Eye (tissue), 1 donor: ENCODE measurements at regions not wholly inside any gene's neighbourhood (a gene's known extent, or its start where the extent isn't known, plus 50 kb on each side); places are given as distances from the start of the nearest gene placed in this dataset.

Experiments
- DNase-seq: peaks from one replicate; pipeline ENCODE4 v3.0.0-alpha.2; 2015

- no peak for DNase-seq
These were observed 1039.9 kb upstream of the POU3F3 start for GRCh38 chr2:103814016-103814415.

DNA sequence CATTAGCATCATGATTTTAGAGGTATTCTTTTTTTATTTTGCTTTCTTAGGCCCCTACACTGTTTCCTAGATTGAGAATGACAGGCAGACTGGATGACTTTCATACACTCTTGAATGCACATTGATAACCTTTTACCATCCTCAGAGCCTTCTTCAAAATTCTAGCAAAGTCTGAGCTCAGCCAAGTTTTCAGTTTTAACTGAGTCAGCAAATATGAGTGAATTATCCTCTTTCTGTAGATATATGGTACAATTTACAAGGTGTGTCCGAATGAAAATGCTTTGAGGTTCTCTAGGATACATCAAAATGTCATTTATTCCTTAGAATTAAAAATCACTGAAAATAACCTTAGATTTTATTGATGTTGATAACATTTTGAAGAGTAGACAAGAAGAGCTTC, 1038.2 kb upstream of the POU3F3 start:
- DNase-seq: no peak

- no peak for DNase-seq
These were observed 1036.2 kb upstream of the POU3F3 start for GRCh38 chr2:103817746-103818145.

GRCh38 chr2:103818176-103818575, 1035.7 kb upstream of the POU3F3 start:
- no peak for DNase-seq

- DNase-seq: no peak
These were observed 1034.3 kb upstream of the POU3F3 start for GRCh38 chr2:103819599-103819998.

GRCh38 chr2:103823847-103824246, 1030.1 kb upstream of the POU3F3 start:
- DNase-seq: no peak

- DNase-seq: no peak
These were observed 1006.6 kb upstream of the POU3F3 start for GRCh38 chr2:103847276-103847675.

DNA sequence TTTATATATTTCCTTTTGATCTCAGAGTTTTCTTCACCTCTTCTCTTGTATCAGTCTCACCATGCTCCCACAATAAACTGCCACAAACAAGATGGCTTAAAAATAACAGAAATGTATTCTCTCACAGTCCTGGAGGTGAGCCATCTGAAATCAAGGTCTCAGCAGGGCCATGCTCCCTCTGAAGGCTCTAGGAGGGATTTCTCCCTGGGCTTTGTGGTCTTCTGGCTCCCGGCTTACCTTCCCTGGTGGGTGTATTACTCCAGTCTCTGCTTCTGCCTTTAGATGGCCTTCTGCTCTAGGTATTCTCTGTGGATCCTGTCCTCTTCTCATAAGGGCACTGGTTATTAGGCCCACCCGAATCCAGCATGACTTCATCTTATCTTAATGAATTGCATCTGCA, 994.7 kb upstream of the POU3F3 start:
- no peak for DNase-seq

DNA sequence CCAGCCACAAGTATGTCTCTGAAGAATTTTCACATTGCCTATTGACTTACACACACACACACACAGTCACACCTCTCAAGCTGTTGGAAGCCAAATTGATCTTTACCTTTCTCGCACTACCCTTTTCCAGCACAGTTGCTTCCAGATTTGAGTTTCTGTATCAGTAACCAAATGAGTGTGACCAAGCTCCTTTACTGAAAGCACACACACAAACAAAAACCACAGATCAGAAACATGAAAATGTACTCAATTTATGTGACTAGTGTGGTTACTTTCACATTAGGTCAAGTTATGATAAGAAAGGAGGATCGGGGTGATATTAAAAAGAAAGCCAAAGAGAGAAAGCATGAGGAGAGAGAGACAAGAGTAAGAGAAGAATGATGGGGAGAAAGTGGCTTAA, 993.9 kb upstream of the POU3F3 start:
- no peak for DNase-seq

- no peak for DNase-seq
These were observed 985.5 kb upstream of the POU3F3 start for GRCh38 chr2:103868396-103868795.

GRCh38 chr2:103873716-103874351, 980.1 kb upstream of the POU3F3 start:
- DNase-seq: peak; percentile 59

- no peak for DNase-seq
These were observed 978.8 kb upstream of the POU3F3 start for GRCh38 chr2:103875131-103875530.

DNA sequence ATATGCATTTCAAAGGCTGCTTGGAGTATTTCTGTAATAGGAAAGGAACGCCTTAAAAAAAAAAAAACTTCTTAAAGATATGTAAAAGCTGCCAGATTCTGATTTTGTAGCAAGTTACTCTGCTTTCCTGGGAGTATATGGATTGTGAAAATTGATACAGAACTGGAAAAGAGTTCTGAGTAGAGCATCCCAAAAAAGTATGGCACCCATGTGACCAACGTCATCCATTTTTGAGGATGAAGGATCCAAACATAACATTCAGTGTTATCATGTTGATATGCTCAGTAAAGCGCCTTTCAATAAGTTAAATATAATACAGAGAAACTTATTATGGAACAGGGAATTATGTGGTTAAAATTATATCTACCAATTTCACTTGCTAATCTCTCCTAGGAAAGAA, 978.4 kb upstream of the POU3F3 start:
- no peak for DNase-seq

GRCh38 chr2:103876611-103877010, 977.3 kb upstream of the POU3F3 start:
- no peak for DNase-seq

GRCh38 chr2:103879101-103879500, 974.8 kb upstream of the POU3F3 start:
- DNase-seq: no peak

DNA sequence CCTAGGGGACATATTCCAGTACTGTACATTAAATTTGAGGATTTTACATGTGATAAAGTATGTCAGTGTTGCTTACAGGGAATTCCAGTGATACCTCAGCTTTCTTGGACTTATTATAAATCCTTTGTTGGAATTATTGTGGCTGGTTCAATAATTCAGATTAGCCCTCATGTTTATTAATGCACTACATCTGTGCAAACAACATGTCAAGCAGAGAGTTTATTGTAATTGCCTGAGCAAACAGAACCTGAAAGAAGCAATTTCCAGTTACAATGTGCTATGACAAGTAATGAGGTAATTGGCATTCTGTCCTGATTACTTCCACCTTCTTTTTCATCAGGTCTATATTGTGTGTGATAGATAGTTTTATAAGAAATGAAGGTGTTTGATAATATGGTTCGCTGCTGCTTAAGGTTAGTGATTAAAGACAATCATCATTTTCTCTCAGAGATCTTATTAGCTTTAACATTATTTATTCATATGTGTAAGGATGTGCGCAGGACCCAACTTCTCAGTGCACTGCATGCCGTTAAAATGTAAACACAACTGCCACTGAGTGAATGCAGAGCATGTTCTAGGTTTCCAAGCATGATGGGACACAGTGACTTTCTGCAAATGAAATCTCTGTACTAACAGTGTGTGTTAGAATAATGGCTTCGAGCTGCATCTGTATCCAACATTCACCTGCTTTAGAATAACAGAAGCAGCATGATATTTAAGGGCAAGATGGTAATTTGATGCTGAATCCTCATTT, 973.7 kb upstream of the POU3F3 start:
- no peak for DNase-seq

DNA sequence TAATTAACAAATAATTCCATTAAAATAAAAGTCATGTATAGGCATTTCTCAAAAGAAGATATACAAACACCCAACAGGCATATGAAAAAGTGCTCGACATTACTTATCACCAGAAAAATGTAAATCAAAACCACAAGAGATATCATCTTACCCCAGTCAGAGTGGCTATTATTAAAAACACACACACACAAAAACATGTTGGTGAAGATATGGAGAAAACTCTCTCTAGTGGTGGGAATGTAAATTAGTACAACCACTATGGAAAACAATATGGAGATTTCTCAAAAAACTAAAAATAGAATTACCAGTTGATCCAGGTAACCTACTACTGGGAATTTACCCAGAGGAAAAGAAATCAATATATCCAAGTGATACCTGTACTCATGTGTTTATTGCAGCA, 966.3 kb upstream of the POU3F3 start:
- DNase-seq: no peak

DNA sequence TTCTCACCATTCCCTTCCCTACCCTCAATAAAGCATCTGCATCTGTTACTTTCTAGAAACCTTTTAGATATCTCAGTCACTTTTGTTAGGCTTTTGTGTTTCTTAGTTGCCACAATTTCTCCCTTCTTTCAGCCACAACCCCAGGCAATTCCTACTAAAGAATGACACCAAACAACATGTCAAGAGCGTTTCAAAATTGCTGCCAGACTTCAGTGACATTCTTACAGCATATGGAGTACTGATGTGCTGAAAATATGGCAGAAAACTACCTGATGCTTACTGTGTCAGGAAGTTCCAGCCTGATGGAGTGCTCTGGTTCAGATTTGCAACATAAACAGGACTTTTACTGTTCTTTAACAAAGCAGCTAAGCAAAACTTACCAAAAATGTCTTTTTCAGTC, 957.7 kb upstream of the POU3F3 start:
- DNase-seq: no peak

DNA sequence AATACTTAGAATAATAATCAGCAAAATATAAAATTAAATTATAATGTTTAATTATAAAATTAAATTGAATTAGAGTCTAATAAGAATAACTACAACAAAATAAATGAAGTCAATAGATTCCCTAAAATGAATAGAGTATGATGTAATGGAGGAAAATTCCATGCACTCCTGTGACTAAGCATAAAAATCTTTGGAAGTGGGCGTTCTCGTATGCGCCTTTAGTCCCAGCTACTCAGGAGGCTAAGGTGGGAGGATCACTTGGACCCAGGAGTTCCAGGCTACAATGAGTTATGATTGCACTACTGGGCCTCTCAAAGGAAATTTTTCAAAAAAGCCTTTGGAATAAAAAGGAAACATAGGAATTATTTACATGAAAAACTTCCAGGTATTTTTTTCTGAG, 955.4 kb upstream of the POU3F3 start:
- no peak for DNase-seq

- no peak for DNase-seq
These were observed 951.6 kb upstream of the POU3F3 start for GRCh38 chr2:103902347-103902746.

DNA sequence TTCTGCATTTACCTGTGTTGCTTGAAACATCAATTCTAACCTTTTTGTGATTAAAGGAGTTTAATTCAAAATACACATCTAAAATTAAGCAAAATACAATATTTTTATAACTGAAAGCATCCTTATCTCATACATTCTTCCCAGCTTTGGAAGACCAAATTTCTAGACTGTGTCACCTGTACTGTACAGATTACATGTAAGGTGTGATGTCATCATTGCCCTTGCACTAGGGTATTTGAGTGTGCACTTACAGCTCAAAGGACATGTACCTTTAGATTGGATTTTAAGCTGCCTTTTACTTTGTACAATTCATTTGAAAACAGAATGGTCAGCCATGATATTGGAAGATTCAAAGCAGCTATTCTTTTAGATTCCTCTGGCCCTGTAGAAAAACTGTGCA, 932.8 kb upstream of the POU3F3 start:
- DNase-seq: no peak

GRCh38 chr2:103942199-103942598, 911.7 kb upstream of the POU3F3 start:
- DNase-seq: no peak

DNA sequence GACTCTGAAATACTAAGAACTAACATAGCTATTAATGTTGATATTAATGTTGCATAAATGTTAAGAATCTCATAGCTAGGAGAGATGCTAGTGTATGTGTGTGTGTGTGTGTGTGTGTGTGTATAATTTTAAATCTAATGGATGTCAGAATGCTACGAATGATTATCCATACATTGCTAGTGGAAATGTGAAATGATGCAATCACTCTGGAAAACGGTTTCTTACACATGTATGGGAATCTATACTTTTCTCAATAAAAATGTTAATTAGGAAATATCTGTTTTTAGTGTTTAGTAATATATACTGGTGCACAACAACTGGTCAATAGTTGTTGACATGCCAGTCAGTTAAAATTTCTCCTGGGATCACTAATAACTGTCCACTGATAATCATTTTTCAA, 908.8 kb upstream of the POU3F3 start:
- no peak for DNase-seq

- peak; percentile 86 for DNase-seq
These were observed 894.5 kb upstream of the POU3F3 start for GRCh38 chr2:103959174-103960128.
